PFSK-1 (cell line): ENCODE measurements at regions not wholly inside any gene's neighbourhood (a gene's known extent, or its start where the extent isn't known, plus 50 kb on each side); places are given as distances from the start of the nearest gene placed in this dataset.

Source experiments
- FOXP2 ChIP-seq: optimal IDR thresholded peaks from 2 replicates; pipeline ENCODE3; 2011; ENCODE audit warnings: borderline replicate concordance, control low read depth, inconsistent platforms; ENCODE audit not compliant: insufficient read depth; ENCODE audit errors: extremely low read length, extremely low read depth
- POLR2AphosphoS5 ChIP-seq: IDR thresholded peaks from 2 replicates; pipeline ENCODE4 v1.6.1; 2012; ENCODE audit warnings: low read depth, mild to moderate bottlenecking, control low read depth, low read length, moderate library complexity
- SIN3A ChIP-seq: IDR thresholded peaks from 2 replicates; pipeline ENCODE4 v1.6.1; 2012; ENCODE audit warnings: mild to moderate bottlenecking, low read length, moderate library complexity, borderline replicate concordance; ENCODE audit not compliant: insufficient read depth
- TAF1 ChIP-seq: IDR thresholded peaks from 2 replicates; pipeline ENCODE4 v1.6.1; 2012; ENCODE audit warnings: low read length, control low read depth, borderline replicate concordance; ENCODE audit not compliant: insufficient read depth
- TF ChIP-seq, protein P1 (sequence below), 2 experiments: IDR thresholded peaks; 2 replicates each; pipeline versions ENCODE4 v1.6.1 to v1.8.0; 2011 to 2012; ENCODE audit warnings: low read depth in 2 of 2, low read length in 2 of 2, control low read depth in 1 of 2, inconsistent platforms in 1 of 2, mild to moderate bottlenecking in 1 of 2, moderate library complexity in 1 of 2; ENCODE audit not compliant: insufficient read depth in 1 of 2

DNA sequence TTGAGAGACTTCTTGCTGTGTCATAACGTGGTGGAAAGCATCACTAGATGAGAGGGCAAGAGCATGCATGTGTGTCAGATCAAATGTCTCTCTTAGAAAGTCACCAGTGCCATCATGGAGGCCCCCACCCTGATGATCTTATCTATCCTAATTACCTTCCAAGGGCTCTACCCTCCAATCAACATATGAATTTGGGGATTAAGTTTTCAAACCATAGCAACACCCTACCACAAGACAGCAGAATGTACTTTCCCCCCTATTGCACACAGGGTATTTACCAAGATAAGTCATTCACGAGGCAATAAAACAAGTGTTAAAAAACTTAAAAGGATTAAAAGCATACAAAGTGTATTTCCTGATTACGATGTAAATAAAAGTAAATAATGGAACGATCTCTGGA lies 515.6 kb downstream of the LMO4 start:
- TF ChIP-seq, protein P1, sequence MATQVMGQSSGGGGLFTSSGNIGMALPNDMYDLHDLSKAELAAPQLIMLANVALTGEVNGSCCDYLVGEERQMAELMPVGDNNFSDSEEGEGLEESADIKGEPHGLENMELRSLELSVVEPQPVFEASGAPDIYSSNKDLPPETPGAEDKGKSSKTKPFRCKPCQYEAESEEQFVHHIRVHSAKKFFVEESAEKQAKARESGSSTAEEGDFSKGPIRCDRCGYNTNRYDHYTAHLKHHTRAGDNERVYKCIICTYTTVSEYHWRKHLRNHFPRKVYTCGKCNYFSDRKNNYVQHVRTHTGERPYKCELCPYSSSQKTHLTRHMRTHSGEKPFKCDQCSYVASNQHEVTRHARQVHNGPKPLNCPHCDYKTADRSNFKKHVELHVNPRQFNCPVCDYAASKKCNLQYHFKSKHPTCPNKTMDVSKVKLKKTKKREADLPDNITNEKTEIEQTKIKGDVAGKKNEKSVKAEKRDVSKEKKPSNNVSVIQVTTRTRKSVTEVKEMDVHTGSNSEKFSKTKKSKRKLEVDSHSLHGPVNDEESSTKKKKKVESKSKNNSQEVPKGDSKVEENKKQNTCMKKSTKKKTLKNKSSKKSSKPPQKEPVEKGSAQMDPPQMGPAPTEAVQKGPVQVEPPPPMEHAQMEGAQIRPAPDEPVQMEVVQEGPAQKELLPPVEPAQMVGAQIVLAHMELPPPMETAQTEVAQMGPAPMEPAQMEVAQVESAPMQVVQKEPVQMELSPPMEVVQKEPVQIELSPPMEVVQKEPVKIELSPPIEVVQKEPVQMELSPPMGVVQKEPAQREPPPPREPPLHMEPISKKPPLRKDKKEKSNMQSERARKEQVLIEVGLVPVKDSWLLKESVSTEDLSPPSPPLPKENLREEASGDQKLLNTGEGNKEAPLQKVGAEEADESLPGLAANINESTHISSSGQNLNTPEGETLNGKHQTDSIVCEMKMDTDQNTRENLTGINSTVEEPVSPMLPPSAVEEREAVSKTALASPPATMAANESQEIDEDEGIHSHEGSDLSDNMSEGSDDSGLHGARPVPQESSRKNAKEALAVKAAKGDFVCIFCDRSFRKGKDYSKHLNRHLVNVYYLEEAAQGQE (IDR thresholded peaks at IDR 0.05; ENCODE audit: insufficient read depth in 1 of 2, low read depth in 2 of 2, low read length in 2 of 2) = no peak
- TF ChIP-seq POLR2AphosphoS5 = no peak
- TF ChIP-seq SIN3A = no peak
- TF ChIP-seq TAF1 = no peak
- no peak for TF ChIP-seq FOXP2
